ENCODE measurements at regions not wholly inside any gene's neighbourhood (a gene's known extent, or its start where the extent isn't known, plus 50 kb on each side); places are given as distances from the start of the nearest gene placed in this dataset.
"Not testable (repeated sequence)": the region's sequence is repeated elsewhere in the genome, so short reads cannot be mapped to it uniquely, and the experiment has no call there.

DNA sequence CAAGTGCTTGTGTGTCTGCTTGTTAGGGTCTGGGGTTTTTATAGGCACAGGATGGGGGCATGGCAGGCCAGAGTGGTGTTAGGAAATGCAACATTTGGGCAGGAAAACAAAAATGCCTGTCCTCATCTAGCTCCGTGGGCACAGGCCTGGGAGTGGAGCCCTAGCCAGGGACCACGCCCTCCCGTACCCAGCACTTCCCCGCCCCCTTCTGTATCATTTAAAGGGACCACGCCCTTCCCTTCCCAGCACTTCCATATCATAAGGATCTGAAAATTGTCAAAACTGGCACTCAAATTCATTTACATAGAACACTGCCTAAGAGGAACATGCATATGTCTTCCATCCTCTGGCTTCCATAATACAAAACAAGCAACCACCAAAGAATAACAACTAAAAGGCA, 185.8 kb downstream of the B3GLCT start:
- no peak overlapping the region for H3K4me3 Mint-ChIP-seq
- CTCF ChIA-PET: no interaction called here

DNA sequence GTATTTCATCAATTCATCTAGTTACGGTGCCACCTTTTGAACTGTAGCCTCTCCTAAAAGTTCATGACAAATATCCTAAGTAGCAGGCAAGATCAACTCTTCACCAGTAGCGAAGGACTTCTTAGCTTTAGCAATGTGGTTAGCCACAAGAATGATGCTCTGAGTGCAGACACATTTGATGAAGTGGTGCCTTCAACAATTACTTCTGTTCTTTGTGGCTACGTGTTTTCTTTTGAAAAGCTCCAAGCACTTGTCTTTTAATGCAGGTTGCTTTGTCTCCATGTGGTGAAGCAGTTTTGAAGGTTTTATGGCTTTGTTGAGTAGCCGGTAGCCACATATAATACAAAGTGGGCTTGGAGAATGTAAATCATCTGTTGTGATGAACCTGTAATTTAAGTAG, 194.7 kb downstream of the B3GLCT start:
- POLR2A ChIA-PET: no interaction called here
- Histone ChIP-seq H3K4me1 (ENCODE audit: insufficient read depth, low read length) (no peaks in the 10 kb centered on the region), H3K9me3 (ENCODE audit: low read length) (no peaks in the 10 kb centered on the region), H3K4me3 (ENCODE audit: low read length) (no peak overlapping the region), H3K27ac (ENCODE audit: low read depth, low read length) (no peak overlapping the region), H3K27me3 (ENCODE audit: insufficient read depth, low read length, poor library complexity, severe bottlenecking) (no peaks in the 10 kb centered on the region), H3K36me3 (ENCODE audit: insufficient read depth, low read length) (no peaks in the 10 kb centered on the region)
- H3K9me3 Mint-ChIP-seq: peaks cover 5 to 16% (median 11%) of the 10 kb centered on the region in 5 donors
- H3K27ac Mint-ChIP-seq: no peak overlapping the region
- H3K4me3 Mint-ChIP-seq: no peak overlapping the region
- no peaks in the 10 kb centered on the region for H3K36me3 Mint-ChIP-seq
- H3K27me3 Mint-ChIP-seq: peaks cover 3 to 4% of the 10 kb centered on the region in 2 donors
- CTCF ChIA-PET: no interaction called here
- DNase-seq: no peak
- H3K4me1 Mint-ChIP-seq: peaks cover 0 to 7% (median 0%) of the 10 kb centered on the region in 3 donors

More for the DNA sequence above, 185.8 kb downstream of the B3GLCT start:
- no peak for DNase-seq
- no peaks in the 10 kb centered on the region for H3K36me3 Mint-ChIP-seq
- H3K4me1 Mint-ChIP-seq: no peaks in the 10 kb centered on the region
- POLR2A ChIA-PET: no interaction called here
- H3K27me3 Mint-ChIP-seq: no peaks in the 10 kb centered on the region
- Histone ChIP-seq H3K4me1 (ENCODE audit: insufficient read depth, low read length) (no peaks in the 10 kb centered on the region), H3K27me3 (ENCODE audit: insufficient read depth, low read length, poor library complexity, severe bottlenecking) (no peaks in the 10 kb centered on the region), H3K36me3 (ENCODE audit: insufficient read depth, low read length) (no peaks in the 10 kb centered on the region), H3K9me3 (ENCODE audit: low read length) (no peaks in the 10 kb centered on the region), H3K27ac (ENCODE audit: low read depth, low read length) (no peak overlapping the region), H3K4me3 (ENCODE audit: low read length) (no peak overlapping the region)
- H3K9me3 Mint-ChIP-seq: peaks cover 0 to 2% (median 0%) of the 10 kb centered on the region in 5 donors
- no peak overlapping the region for H3K27ac Mint-ChIP-seq

DNA sequence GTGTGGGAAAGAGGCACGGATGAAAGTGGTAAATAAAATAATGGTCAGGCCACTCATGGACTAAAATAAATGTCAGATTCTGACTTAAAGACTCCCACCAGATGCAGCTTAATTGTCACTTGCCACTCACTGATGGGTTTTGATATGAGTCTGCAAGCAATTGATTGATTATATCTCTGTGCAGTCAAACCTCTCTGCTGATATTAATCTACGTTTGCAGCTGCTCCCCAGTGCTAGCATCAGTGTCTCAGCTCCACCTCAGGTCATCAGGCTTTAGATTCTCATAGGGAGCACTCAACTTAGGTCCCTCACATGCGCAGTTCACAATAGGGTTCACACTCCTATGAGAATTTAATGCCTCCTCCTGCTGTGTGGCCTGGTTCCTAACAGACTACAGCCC, 195.3 kb downstream of the B3GLCT start:
- ChIA-PET CTCF (no interaction called here), POLR2A (no interaction called here)
- H3K4me3 ChIP-seq (ENCODE audit: low read length): no peak overlapping the region

DNA sequence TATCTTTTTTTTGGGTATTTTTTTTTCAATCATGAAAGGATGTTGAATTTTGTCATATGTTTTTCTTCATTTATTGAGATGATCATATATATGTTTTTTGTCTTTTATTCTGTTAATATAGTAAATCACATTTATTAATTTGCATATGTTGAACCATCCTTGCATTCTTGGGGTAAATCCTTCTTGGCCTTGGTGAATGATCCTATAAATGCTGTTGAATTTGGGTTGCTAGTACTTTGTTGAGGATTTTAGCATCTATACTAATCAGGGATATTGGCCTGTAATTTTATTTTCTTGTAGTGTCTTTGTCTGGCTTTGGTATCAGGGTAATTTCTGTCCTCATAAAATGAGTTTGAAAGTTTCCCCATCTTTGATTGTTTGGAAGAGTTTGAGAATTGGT, 199.9 kb downstream of the B3GLCT start:
- Mint-ChIP-seq H3K27ac (no peak overlapping the region), H3K9me3 (peaks cover 21 to 33% (median 25%) of the 10 kb centered on the region in 5 donors), H3K27me3 (peaks cover 3 to 4% of the 10 kb centered on the region in 2 donors), H3K4me1 (peaks cover 0 to 7% (median 0%) of the 10 kb centered on the region in 3 donors), H3K36me3 (peaks cover 0 to 4% (median 2%) of the 10 kb centered on the region in 3 donors), H3K4me3 (no peak overlapping the region)
- no peak overlapping the region for H3K27ac ChIP-seq (ENCODE audit: low read depth, low read length)
- no peak for DNase-seq
- H3K27me3 ChIP-seq (ENCODE audit: insufficient read depth, low read length, poor library complexity, severe bottlenecking): no peaks in the 10 kb centered on the region
- H3K4me3 ChIP-seq (ENCODE audit: low read length): no peak overlapping the region
- POLR2A ChIA-PET: no interaction called here
- CTCF ChIA-PET: no interaction called here
- H3K36me3 ChIP-seq (ENCODE audit: insufficient read depth, low read length): no peaks in the 10 kb centered on the region
- no peaks in the 10 kb centered on the region for H3K9me3 ChIP-seq (ENCODE audit: low read length)
- H3K4me1 ChIP-seq (ENCODE audit: insufficient read depth, low read length): no peaks in the 10 kb centered on the region

More for the DNA sequence above, 195.3 kb downstream of the B3GLCT start:
- no peaks in the 10 kb centered on the region for H3K36me3 ChIP-seq (ENCODE audit: insufficient read depth, low read length)
- no peaks in the 10 kb centered on the region for H3K9me3 ChIP-seq (ENCODE audit: low read length)
- H3K36me3 Mint-ChIP-seq: peaks cover 0 to 4% (median 2%) of the 10 kb centered on the region in 3 donors
- peaks cover 11 to 22% (median 16%) of the 10 kb centered on the region in 5 donors for H3K9me3 Mint-ChIP-seq
- no peak overlapping the region for H3K4me3 Mint-ChIP-seq
- no peak for DNase-seq
- H3K27ac ChIP-seq (ENCODE audit: low read depth, low read length): no peak overlapping the region
- H3K4me1 ChIP-seq (ENCODE audit: insufficient read depth, low read length): no peaks in the 10 kb centered on the region
- no peak overlapping the region for H3K27ac Mint-ChIP-seq
- no peaks in the 10 kb centered on the region for H3K27me3 ChIP-seq (ENCODE audit: insufficient read depth, low read length, poor library complexity, severe bottlenecking)
- H3K4me1 Mint-ChIP-seq: peaks cover 0 to 7% (median 0%) of the 10 kb centered on the region in 3 donors
- peaks cover 3 to 4% of the 10 kb centered on the region in 2 donors for H3K27me3 Mint-ChIP-seq

DNA sequence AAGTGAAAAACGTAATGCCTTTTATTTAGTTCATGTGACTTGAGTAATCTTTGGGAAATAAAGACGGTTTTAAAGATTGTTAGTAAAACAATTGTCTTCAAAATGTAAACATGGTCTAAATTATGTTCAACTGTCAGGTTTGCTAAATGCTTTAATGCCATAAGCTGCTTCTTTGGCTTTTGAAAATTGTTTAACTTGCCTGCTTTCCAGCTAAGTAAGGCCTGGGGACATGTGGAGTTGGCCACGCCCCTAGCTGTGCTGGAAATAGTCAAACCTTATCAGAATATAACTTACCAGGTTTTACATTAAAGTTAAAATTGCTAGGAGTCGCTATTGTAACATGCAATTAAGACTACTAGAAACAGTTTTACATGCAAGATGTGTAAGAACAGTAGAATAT, 203.9 kb downstream of the B3GLCT start:
- peaks cover 14 to 28% (median 24%) of the 10 kb centered on the region in 5 donors for H3K9me3 Mint-ChIP-seq
- DNase-seq; H3K4me3 ChIP-seq (ENCODE audit: low read length); CTCF ChIA-PET; H3K27ac Mint-ChIP-seq; H3K36me3 Mint-ChIP-seq; POLR2A ChIA-PET; H3K4me1 ChIP-seq (ENCODE audit: insufficient read depth, low read length); H3K9me3 ChIP-seq (ENCODE audit: low read length); H3K27me3 ChIP-seq (ENCODE audit: insufficient read depth, low read length, poor library complexity, severe bottlenecking); H3K27ac ChIP-seq (ENCODE audit: low read depth, low read length); H3K27me3 Mint-ChIP-seq; H3K36me3 ChIP-seq (ENCODE audit: insufficient read depth, low read length); H3K4me3 Mint-ChIP-seq; H3K4me1 Mint-ChIP-seq: not testable (repeated sequence)

DNA sequence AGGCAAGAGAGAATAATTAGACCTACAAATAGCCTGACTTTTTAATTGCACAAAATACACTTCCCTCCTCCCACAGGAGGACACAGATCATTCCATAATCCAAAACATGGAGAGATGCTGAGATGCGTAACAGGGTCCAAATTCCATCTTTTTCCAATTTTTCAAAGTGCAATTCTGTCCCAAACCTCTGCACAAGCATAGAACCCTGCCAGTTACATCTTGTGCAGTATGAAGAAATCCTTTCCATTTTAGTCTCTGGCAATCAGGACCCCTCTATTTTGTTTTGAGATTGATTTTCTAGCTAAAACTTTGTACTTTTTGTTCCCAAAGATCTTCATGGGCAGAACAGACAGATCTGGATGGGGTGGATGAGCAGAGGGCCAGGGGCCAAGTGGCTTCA, 209.2 kb downstream of the B3GLCT start:
- ChIA-PET POLR2A (no interaction called here), CTCF (no interaction called here)
- Mint-ChIP-seq H3K27me3 (peaks cover 0 to 3% of the 10 kb centered on the region in 2 donors), H3K4me1 (no peaks in the 10 kb centered on the region), H3K27ac (no peak overlapping the region), H3K4me3 (no peak overlapping the region), H3K9me3 (no peaks in the 10 kb centered on the region), H3K36me3 (no peaks in the 10 kb centered on the region)
- no peak for DNase-seq
- no peaks in the 10 kb centered on the region for H3K36me3 ChIP-seq (ENCODE audit: insufficient read depth, low read length)
- no peak overlapping the region for H3K27ac ChIP-seq (ENCODE audit: low read depth, low read length)
- H3K4me1 ChIP-seq (ENCODE audit: insufficient read depth, low read length): no peaks in the 10 kb centered on the region
- no peak overlapping the region for H3K4me3 ChIP-seq (ENCODE audit: low read length)
- H3K27me3 ChIP-seq (ENCODE audit: insufficient read depth, low read length, poor library complexity, severe bottlenecking): no peaks in the 10 kb centered on the region
- no peaks in the 10 kb centered on the region for H3K9me3 ChIP-seq (ENCODE audit: low read length)

DNA sequence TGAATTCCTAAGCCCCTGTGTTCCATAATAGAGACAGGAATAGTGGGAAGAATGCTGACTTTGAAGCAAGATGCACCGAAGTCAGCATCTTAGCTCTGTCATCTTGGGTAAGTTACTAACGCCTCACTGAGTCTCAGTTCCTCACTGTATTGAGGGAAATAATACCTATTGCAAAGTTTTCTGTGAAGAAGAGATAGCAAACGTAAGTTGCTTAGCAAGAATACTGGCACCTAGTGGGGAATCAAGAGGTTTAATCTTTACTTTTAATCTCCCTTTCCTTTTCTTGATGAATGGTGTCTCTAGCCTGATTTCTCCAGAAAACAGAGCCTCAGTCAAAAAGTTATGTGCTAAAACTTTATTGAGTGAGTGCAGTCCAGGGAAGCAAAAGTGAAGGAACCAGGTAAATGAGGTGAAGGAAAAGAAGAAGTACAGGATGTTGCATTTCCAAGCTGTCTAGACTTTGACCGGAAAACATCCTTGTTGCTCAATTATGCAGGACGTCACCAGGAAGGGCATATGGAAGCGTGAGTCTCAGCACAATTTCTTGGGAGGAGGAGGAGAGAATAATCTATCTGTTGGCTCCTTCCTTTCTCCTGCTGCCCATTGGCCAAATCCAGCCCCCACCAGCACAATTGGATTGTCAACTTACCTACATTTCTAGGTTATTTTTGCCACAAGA, 210.0 kb downstream of the B3GLCT start:
- Mint-ChIP-seq H3K4me3 (no peak overlapping the region), H3K9me3 (no peaks in the 10 kb centered on the region), H3K27ac (no peak overlapping the region), H3K36me3 (no peaks in the 10 kb centered on the region), H3K27me3 (peaks cover 0 to 3% of the 10 kb centered on the region in 2 donors), H3K4me1 (no peaks in the 10 kb centered on the region)
- CTCF ChIA-PET: interaction anchor here (1.5 kb wide), 1 partner anchor 14 kb away, joined by 5 read pairs; no protein-coding TSS in a partner anchor
- POLR2A ChIA-PET: no interaction called here
- H3K36me3 ChIP-seq (ENCODE audit: insufficient read depth, low read length): no peaks in the 10 kb centered on the region
- H3K27ac ChIP-seq (ENCODE audit: low read depth, low read length): no peak overlapping the region
- H3K9me3 ChIP-seq (ENCODE audit: low read length): no peaks in the 10 kb centered on the region
- H3K4me1 ChIP-seq (ENCODE audit: insufficient read depth, low read length): no peaks in the 10 kb centered on the region
- no peak for DNase-seq
- H3K27me3 ChIP-seq (ENCODE audit: insufficient read depth, low read length, poor library complexity, severe bottlenecking): no peaks in the 10 kb centered on the region
- H3K4me3 ChIP-seq (ENCODE audit: low read length): no peak overlapping the region

DNA sequence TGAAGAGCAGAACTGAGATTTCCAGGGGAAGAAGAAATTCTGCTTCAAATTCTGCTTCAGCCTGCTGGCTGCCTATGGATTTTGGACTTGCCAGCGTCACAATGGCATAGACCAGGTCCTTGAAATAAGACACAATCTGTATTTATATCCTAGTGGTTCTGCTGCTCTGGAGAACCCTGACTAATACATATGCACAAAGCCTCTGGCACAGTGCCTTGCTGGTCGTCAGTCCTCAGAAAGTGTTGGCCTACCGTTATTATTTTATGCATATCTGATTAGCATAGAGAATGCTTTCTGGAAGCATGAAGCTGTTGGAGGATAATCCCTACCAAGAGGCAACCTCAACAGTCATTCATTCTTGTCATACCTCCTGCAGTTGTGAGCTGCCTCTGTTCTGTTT, 213.7 kb downstream of the B3GLCT start:
- Mint-ChIP-seq H3K4me3 (no peak overlapping the region), H3K4me1 (no peaks in the 10 kb centered on the region), H3K36me3 (no peaks in the 10 kb centered on the region), H3K27me3 (peaks cover 0 to 3% of the 10 kb centered on the region in 2 donors), H3K27ac (no peak overlapping the region), H3K9me3 (no peaks in the 10 kb centered on the region)
- H3K27ac ChIP-seq (ENCODE audit: low read depth, low read length): no peak overlapping the region
- CTCF ChIA-PET: no interaction called here
- H3K36me3 ChIP-seq (ENCODE audit: insufficient read depth, low read length): no peaks in the 10 kb centered on the region
- no peaks in the 10 kb centered on the region for H3K27me3 ChIP-seq (ENCODE audit: insufficient read depth, low read length, poor library complexity, severe bottlenecking)
- DNase-seq: no peak
- no peaks in the 10 kb centered on the region for H3K9me3 ChIP-seq (ENCODE audit: low read length)
- no peak overlapping the region for H3K4me3 ChIP-seq (ENCODE audit: low read length)
- POLR2A ChIA-PET: no interaction called here
- no peaks in the 10 kb centered on the region for H3K4me1 ChIP-seq (ENCODE audit: insufficient read depth, low read length)

Measured in CD8-positive, alpha-beta memory T cell (primary cell).